Astrocyte (in vitro differentiated cells and primary cell): ENCODE measurements at regions not wholly inside any gene's neighbourhood (a gene's known extent, or its start where the extent isn't known, plus 50 kb on each side); places are given as distances from the start of the nearest gene placed in this dataset.
"Not testable (repeated sequence)": the region's sequence is repeated elsewhere in the genome, so short reads cannot be mapped to it uniquely, and the experiment has no call there.

ENCODE experiments used
- DNase-seq: peaks from one replicate; pipeline ENCODE4 v3.0.0-alpha.2; 2010; ENCODE audit warnings: low read depth
- FAIRE-seq: peaks from 2 replicates; lab custom pipeline; 2011; peaks lifted over from hg19 to GRCh38; lab: Jason Lieb, UNC
- H2AFZ ChIP-seq: 2 replicates; pipeline ENCODE4 v1.6.0; 2012; ENCODE audit warnings: low read depth, low read length, inconsistent platforms
- H3K27ac ChIP-seq: 2 replicates; pipeline ENCODE4 v1.5.1; 2011; ENCODE audit warnings: low read depth, low read length, inconsistent platforms
- H3K27me3 ChIP-seq: 2 replicates; pipeline ENCODE4 v1.6.0; 2011; ENCODE audit warnings: low read length, inconsistent platforms; ENCODE audit not compliant: insufficient read depth
- H3K36me3 ChIP-seq: 2 replicates; pipeline ENCODE4 v1.5.1; 2011; ENCODE audit warnings: low read length, inconsistent platforms; ENCODE audit not compliant: insufficient read depth
- H3K4me1 ChIP-seq: 2 replicates; pipeline ENCODE4 v1.5.1; 2011; ENCODE audit warnings: low read length, inconsistent platforms; ENCODE audit not compliant: insufficient read depth
- H3K4me2 ChIP-seq: 2 replicates; pipeline ENCODE4 v1.6.0; 2012; ENCODE audit warnings: low read length, inconsistent platforms
- H3K4me3 ChIP-seq: 2 replicates; pipeline ENCODE4 v1.5.1; 2011; ENCODE audit warnings: low read depth, mild to moderate bottlenecking, low read length, inconsistent platforms; ENCODE audit not compliant: insufficient read depth
- H3K79me2 ChIP-seq: 2 replicates; pipeline ENCODE4 v1.6.0; 2012; ENCODE audit warnings: mild to moderate bottlenecking, low read length, inconsistent platforms; ENCODE audit not compliant: insufficient read depth
- H3K9ac ChIP-seq: 2 replicates; pipeline ENCODE4 v1.6.0; 2012; ENCODE audit warnings: mild to moderate bottlenecking, low read length, inconsistent platforms
- H3K9me3 ChIP-seq: 2 replicates; pipeline ENCODE4 v1.5.1; 2012; ENCODE audit warnings: low read depth, mild to moderate bottlenecking, low read length, inconsistent platforms; ENCODE audit not compliant: insufficient read depth
- H4K20me1 ChIP-seq: 2 replicates; pipeline ENCODE4 v1.6.0; 2012; ENCODE audit warnings: low read length, inconsistent platforms; ENCODE audit not compliant: insufficient read depth
- H3K27ac Mint-ChIP-seq: one replicate; pipeline ENCODE4 v1.8.0; 2021; ENCODE audit warnings: mild to moderate bottlenecking, mixed read lengths; ENCODE audit not compliant: unreplicated experiment
- H3K27me3 Mint-ChIP-seq: one replicate; pipeline ENCODE4 v1.8.0; 2021; ENCODE audit warnings: low read depth, mixed read lengths; ENCODE audit not compliant: unreplicated experiment
- H3K36me3 Mint-ChIP-seq: one replicate; pipeline ENCODE4 v1.8.0; 2021; ENCODE audit warnings: low read depth, mixed read lengths; ENCODE audit not compliant: unreplicated experiment
- H3K4me1 Mint-ChIP-seq: one replicate; pipeline ENCODE4 v1.8.0; 2021; ENCODE audit warnings: low read depth, mixed read lengths; ENCODE audit not compliant: unreplicated experiment
- H3K4me3 Mint-ChIP-seq: one replicate; pipeline ENCODE4 v1.8.0; 2021; ENCODE audit warnings: mild to moderate bottlenecking, moderate library complexity, mixed read lengths; ENCODE audit not compliant: unreplicated experiment
- H3K9me3 Mint-ChIP-seq: one replicate; pipeline ENCODE4 v1.8.0; 2021; ENCODE audit warnings: mild to moderate bottlenecking, mixed read lengths; ENCODE audit not compliant: unreplicated experiment
- EZH2 ChIP-seq: IDR thresholded peaks from 2 replicates; pipeline ENCODE4 v1.6.1; 2012; ENCODE audit warnings: mild to moderate bottlenecking, low read length, inconsistent platforms; ENCODE audit not compliant: insufficient read depth
- TF ChIP-seq, protein P1 (sequence below): IDR thresholded peaks from 2 replicates; pipeline ENCODE4 v1.5.1; 2011; ENCODE audit warnings: low read depth, mild to moderate bottlenecking, inconsistent platforms, low read length, moderate library complexity; ENCODE audit not compliant: insufficient read depth

DNA sequence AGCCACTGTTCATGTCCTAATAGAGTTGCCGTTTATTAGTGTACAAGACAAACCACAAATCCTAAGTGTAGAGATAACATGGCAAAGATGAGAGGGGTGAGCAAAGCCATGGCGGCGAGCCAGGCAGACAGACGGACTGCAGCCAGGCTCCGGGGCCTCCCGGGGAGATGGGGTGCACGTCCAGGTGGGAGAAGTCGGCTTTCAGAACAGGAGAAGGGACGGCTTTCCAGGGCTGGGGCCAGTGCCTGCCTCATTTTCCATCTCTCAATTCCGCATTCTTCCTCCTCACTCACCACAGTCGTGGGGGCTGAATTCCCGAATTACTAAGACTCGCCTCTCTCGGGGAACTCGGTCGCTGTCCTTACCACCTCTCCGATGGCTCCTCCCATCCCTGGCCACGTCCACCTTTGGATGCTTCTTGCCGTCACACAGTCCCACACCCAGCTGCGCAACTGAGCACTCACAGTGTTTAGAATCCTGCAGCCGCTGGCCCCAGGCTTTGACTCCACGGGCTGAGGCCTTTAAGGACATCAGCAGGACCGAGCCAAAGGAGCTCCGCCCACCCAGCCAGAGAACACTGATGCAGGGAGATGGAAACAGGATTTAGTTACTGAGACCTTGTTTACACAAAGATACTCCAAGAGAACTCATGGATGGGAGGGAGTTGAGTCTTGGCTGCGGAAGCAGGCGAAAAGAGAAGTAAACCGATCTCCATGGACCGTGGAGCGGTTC, 59.7 kb downstream of the RNF112 start:
- Histone ChIP-seq H3K27me3 (peaks cover 6% of the 10 kb centered on the region), H3K9ac (no peak overlapping the region), H3K4me1 (no peaks in the 10 kb centered on the region), H3K4me2 (peak overlapping the region; percentile 48), H4K20me1 (no peaks in the 10 kb centered on the region), H2AFZ (peak overlapping the region; percentile 34), H3K27ac (no peak overlapping the region), H3K9me3 (no peaks in the 10 kb centered on the region), H3K79me2 (no peaks in the 10 kb centered on the region), H3K36me3 (no peaks in the 10 kb centered on the region), H3K4me3 (no peak overlapping the region)
- Mint-ChIP-seq H3K4me3 (no peak overlapping the region), H3K4me1 (no peaks in the 10 kb centered on the region), H3K27me3 (peaks cover 4% of the 10 kb centered on the region), H3K9me3 (peaks cover 3% of the 10 kb centered on the region), H3K36me3 (no peaks in the 10 kb centered on the region), H3K27ac (no peak overlapping the region)
- FAIRE-seq (no peak), DNase-seq (no peak)
- TF ChIP-seq, protein P1, sequence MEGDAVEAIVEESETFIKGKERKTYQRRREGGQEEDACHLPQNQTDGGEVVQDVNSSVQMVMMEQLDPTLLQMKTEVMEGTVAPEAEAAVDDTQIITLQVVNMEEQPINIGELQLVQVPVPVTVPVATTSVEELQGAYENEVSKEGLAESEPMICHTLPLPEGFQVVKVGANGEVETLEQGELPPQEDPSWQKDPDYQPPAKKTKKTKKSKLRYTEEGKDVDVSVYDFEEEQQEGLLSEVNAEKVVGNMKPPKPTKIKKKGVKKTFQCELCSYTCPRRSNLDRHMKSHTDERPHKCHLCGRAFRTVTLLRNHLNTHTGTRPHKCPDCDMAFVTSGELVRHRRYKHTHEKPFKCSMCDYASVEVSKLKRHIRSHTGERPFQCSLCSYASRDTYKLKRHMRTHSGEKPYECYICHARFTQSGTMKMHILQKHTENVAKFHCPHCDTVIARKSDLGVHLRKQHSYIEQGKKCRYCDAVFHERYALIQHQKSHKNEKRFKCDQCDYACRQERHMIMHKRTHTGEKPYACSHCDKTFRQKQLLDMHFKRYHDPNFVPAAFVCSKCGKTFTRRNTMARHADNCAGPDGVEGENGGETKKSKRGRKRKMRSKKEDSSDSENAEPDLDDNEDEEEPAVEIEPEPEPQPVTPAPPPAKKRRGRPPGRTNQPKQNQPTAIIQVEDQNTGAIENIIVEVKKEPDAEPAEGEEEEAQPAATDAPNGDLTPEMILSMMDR = no peak
- TF ChIP-seq EZH2 = no peak

DNA sequence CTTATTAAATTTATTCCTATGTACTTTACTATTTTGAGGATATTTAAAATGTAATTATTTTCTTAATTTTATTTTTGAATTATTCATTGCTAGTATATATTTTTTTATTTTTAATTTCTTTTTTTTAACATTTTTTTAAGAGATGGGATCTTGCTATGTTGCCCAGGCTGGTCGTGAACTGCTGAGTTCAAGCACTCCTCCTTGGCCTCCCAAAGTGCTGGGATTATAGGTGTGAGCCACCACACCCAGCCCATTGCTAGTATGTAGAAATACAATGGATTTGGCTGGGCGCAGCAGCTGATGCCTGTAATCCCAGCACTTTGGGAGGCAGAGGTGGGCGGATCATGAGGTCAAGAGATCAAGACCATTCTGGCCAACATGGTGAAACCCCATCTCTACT, 59.2 kb upstream of the SLC47A1 start:
- FAIRE-seq = not testable (repeated sequence)

DNA sequence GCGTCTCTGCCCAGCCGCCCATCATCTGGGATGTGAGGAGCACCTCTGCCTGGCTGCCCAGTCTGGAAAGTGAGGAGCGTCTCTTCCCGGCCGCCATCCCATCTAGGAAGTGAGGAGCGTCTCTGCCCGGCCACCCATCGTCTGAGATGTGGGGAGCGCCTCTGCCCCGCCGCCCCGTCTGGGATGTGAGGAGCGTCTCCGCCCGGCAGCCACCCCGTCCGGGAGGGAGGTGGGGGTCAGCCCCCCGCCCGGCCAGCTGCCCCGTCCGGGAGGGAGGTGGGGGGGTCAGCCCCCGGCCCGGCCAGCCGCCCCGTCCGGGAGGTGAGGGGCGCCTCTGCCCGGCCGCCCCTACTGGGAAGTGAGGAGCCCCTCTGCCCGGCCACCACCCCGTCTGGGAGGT, 57.9 kb upstream of the SLC47A1 start:
- H3K27ac ChIP-seq, H3K36me3 Mint-ChIP-seq, H3K9me3 ChIP-seq, H3K9me3 Mint-ChIP-seq, H2AFZ ChIP-seq, FAIRE-seq, H3K79me2 ChIP-seq, H3K27me3 ChIP-seq, H4K20me1 ChIP-seq, H3K9ac ChIP-seq, H3K27ac Mint-ChIP-seq, H3K4me3 Mint-ChIP-seq, H3K27me3 Mint-ChIP-seq, H3K4me2 ChIP-seq, H3K4me3 ChIP-seq, H3K36me3 ChIP-seq, DNase-seq, H3K4me1 Mint-ChIP-seq, H3K4me1 ChIP-seq: not testable (repeated sequence)

More for the DNA sequence above, 59.2 kb upstream of the SLC47A1 start:
- not testable (repeated sequence) for DNase-seq, H3K9ac ChIP-seq, H2AFZ ChIP-seq, H3K4me2 ChIP-seq, H3K36me3 Mint-ChIP-seq, H3K4me1 Mint-ChIP-seq, H3K27ac ChIP-seq, H3K27ac Mint-ChIP-seq, H3K9me3 Mint-ChIP-seq, H3K9me3 ChIP-seq, H3K27me3 ChIP-seq, H3K79me2 ChIP-seq, H3K4me1 ChIP-seq, H3K4me3 Mint-ChIP-seq, H3K4me3 ChIP-seq, H4K20me1 ChIP-seq, H3K36me3 ChIP-seq, H3K27me3 Mint-ChIP-seq
